Suprapubic skin (tissue), 4 donors: ENCODE measurements at regions not wholly inside any gene's neighbourhood (a gene's known extent, or its start where the extent isn't known, plus 50 kb on each side); places are given as distances from the start of the nearest gene placed in this dataset.

Source experiments
- DNase-seq, 2 donors: peaks; one replicate each; pipeline ENCODE4 v3.0.0-alpha.2; 2019; ENCODE audit warnings: low spot score in 2 of 2
- H3K27ac ChIP-seq: fragments of 200-600 bp; sonication (generic); one replicate; pipeline ENCODE4 v1.5.1; 2019
- H3K27me3 ChIP-seq: fragments of 200-600 bp; sonication (generic); one replicate; pipeline ENCODE4 v1.5.1; 2019
- H3K36me3 ChIP-seq: fragments of 200-600 bp; sonication (generic); one replicate; pipeline ENCODE4 v1.5.1; 2019
- H3K4me1 ChIP-seq: fragments of 200-600 bp; sonication (generic); one replicate; pipeline ENCODE4 v1.5.1; 2019
- H3K4me3 ChIP-seq: fragments of 200-600 bp; sonication (generic); one replicate; pipeline ENCODE4 v1.5.1; 2019; ENCODE audit warnings: mild to moderate bottlenecking
- H3K9me3 ChIP-seq: fragments of 200-600 bp; sonication (generic); one replicate; pipeline ENCODE4 v1.5.1; 2019
- EP300 ChIP-seq: sonication (generic); formaldehyde crosslinking; IDR thresholded peaks from one replicate; pipeline ENCODE4 v1.6.1; 2017; ENCODE audit warnings: antibody characterized with exemption
- POLR2A ChIP-seq, 2 donors: fragments of 450-650 bp; IDR thresholded peaks; one replicate each; pipeline ENCODE4 v1.6.1; 2017; ENCODE audit warnings: antibody characterized with exemption in 2 of 2, mild to moderate bottlenecking in 2 of 2, moderate library complexity in 2 of 2
- POLR2AphosphoS5 ChIP-seq, 3 donors: sonication (generic); formaldehyde crosslinking; IDR thresholded peaks; one replicate each; pipeline ENCODE4 v1.6.1; 2017; ENCODE audit warnings: antibody characterized with exemption in 3 of 3
- WGBS: methylation state at CpG from one replicate; pipeline ENCODE4 v1.1.5; 2018; 5-methylcytosine and 5-hydroxymethylcytosine counted together
- TF ChIP-seq, protein P1 (sequence below), 2 donors: fragments of 200-600 bp in 1 of 2; fragments of 450-650 bp in 1 of 2; sonication (generic) in 1 of 2; IDR thresholded peaks; one replicate each; pipeline ENCODE4 v1.5.1; 2016 to 2019; ENCODE audit warnings: antibody characterized with exemption in 2 of 2, mild to moderate bottlenecking in 1 of 2, moderate library complexity in 1 of 2

DNA sequence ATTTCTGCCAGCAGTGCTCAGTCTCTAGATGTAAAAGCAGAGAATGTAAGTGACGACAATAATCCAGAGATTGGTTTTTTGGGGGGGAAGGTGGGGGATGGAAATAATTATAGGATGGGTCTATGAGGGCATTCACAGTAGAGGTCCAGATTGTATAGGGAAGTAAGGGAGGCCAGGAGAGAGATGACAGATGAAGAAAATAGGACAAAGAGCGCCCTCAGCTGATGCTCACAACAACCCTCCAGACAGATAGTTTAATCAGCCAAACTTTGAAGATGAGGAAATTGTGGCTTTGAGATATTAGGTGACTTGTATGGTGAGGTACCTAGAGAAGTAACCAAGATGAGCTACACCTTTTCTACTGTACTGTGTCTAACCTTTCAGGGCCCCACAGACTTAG, 137.9 kb downstream of the MAGEB17 start:
- Histone ChIP-seq H3K27me3 (no peaks in the 10 kb centered on the region), H3K4me3 (no peak overlapping the region), H3K36me3 (no peaks in the 10 kb centered on the region), H3K27ac (no peak overlapping the region), H3K9me3 (no peaks in the 10 kb centered on the region), H3K4me1 (no peaks in the 10 kb centered on the region)
- no peak for DNase-seq
- 86% methylated on average over 2 of the region's 2 CpGs for WGBS
- TF ChIP-seq EP300 (no peak), POLR2AphosphoS5 (IDR thresholded peaks at IDR 0.05) (no peak), POLR2A (IDR thresholded peaks at IDR 0.05) (no peak)
- TF ChIP-seq, protein P1, sequence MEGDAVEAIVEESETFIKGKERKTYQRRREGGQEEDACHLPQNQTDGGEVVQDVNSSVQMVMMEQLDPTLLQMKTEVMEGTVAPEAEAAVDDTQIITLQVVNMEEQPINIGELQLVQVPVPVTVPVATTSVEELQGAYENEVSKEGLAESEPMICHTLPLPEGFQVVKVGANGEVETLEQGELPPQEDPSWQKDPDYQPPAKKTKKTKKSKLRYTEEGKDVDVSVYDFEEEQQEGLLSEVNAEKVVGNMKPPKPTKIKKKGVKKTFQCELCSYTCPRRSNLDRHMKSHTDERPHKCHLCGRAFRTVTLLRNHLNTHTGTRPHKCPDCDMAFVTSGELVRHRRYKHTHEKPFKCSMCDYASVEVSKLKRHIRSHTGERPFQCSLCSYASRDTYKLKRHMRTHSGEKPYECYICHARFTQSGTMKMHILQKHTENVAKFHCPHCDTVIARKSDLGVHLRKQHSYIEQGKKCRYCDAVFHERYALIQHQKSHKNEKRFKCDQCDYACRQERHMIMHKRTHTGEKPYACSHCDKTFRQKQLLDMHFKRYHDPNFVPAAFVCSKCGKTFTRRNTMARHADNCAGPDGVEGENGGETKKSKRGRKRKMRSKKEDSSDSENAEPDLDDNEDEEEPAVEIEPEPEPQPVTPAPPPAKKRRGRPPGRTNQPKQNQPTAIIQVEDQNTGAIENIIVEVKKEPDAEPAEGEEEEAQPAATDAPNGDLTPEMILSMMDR (IDR thresholded peaks at IDR 0.05), result no peak

DNA sequence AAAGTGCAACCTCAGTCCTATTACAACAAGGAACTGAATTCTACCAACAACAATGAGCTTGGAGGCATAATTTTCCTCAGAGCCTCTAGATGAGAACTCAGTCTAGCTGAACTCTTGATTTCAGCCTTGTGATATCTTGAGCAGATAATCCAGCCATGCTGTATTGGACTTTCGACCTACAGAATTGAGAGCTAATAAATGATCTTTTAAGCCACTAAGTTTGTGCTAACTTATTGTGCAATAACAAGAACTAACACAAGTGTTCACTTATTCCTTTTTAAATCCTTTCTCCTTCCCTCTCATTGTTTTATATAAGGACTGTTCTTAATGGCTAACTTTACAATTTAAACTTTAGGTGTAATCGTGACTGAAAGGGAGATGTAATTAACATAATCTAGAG, 140.7 kb downstream of the MAGEB17 start:
- no peak for TF ChIP-seq POLR2AphosphoS5 (IDR thresholded peaks at IDR 0.05)
- TF ChIP-seq POLR2A (IDR thresholded peaks at IDR 0.05), result no peak
- TF ChIP-seq, protein P1 (IDR thresholded peaks at IDR 0.05), result no peak
- TF ChIP-seq EP300, result no peak
- Histone ChIP-seq H3K9me3 (no peaks in the 10 kb centered on the region), H3K4me1 (no peaks in the 10 kb centered on the region), H3K36me3 (no peaks in the 10 kb centered on the region), H3K27me3 (no peaks in the 10 kb centered on the region), H3K27ac (no peak overlapping the region), H3K4me3 (no peak overlapping the region)
- WGBS, result 67% methylated on average over 2 of the region's 2 CpGs
- DNase-seq, result no peak

DNA sequence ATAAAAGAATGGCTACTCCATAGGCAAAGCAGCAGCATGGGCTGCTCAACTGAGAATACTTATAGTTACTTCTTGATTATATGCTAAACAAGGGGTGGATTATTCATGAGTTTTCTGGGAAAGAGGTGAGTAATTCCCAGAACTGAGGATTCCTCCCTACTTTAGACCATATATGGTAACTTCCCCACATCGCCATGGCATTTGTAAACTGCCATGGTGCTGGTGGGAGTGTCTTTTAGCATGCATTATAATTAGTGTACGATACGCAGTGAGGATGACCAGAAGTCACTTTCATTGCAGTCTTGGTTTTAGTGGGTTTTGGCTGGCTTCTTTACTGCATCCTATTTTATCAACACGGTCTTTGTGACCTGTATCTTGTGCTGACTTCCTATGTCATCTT, 141.5 kb downstream of the MAGEB17 start:
- Histone ChIP-seq H3K9me3 (no peaks in the 10 kb centered on the region), H3K27me3 (no peaks in the 10 kb centered on the region), H3K4me1 (no peaks in the 10 kb centered on the region), H3K27ac (no peak overlapping the region), H3K36me3 (no peaks in the 10 kb centered on the region), H3K4me3 (no peak overlapping the region)
- DNase-seq, result no peak
- TF ChIP-seq POLR2A (IDR thresholded peaks at IDR 0.05) (no peak), EP300 (no peak), POLR2AphosphoS5 (IDR thresholded peaks at IDR 0.05) (no peak)
- TF ChIP-seq, protein P1 (IDR thresholded peaks at IDR 0.05), result no peak
- WGBS, result 88% methylated on average over 4 of the region's 4 CpGs

DNA sequence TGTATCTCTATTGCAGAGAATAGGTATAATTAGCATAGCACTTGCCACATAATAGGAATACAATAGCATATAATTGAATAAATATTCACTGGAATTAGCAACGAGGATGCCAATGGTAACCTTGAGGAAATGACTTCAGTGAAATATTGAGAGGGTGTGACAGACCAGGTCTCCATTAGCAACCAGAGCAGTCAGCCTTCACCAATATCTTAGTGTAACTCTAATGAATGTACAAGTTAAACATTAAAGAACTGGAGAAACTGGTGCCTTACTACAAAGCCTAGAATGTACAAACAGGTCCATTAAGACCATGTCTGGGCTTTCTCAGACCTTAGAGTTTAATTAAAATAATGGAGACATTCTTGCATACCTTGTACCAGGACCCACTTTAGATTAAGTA, 143.0 kb downstream of the MAGEB17 start:
- Histone ChIP-seq H3K27me3 (no peaks in the 10 kb centered on the region), H3K36me3 (no peaks in the 10 kb centered on the region), H3K4me1 (no peaks in the 10 kb centered on the region), H3K27ac (no peak overlapping the region), H3K9me3 (no peaks in the 10 kb centered on the region), H3K4me3 (no peak overlapping the region)
- TF ChIP-seq, protein P1 (IDR thresholded peaks at IDR 0.05), result no peak
- TF ChIP-seq EP300, result no peak
- TF ChIP-seq POLR2A (IDR thresholded peaks at IDR 0.05), result no peak
- no peak for TF ChIP-seq POLR2AphosphoS5 (IDR thresholded peaks at IDR 0.05)
- DNase-seq, result no peak
- 70% methylated on average over 1 of the region's 1 CpG for WGBS

DNA sequence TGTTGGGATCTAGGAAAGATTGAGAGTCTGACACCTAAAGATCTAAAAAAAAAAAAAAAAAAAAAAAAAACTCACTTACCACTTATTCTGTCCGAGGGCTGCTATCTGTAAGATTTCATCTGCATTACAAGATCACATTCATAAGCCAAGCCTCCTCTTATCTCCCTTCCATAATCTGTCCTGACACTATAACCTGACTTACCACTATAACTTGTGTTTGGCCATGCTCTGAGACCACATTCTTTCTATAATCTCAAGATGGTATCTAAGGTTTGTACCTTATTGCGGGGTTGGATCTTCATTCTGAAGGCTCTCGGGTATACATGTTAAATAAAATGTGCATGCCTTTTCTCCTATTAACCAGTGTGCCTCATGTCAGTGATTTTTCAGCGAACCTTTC, 144.4 kb downstream of the MAGEB17 start:
- Histone ChIP-seq H3K27ac (no peak overlapping the region), H3K36me3 (no peaks in the 10 kb centered on the region), H3K4me3 (no peak overlapping the region), H3K9me3 (no peaks in the 10 kb centered on the region), H3K27me3 (no peaks in the 10 kb centered on the region), H3K4me1 (no peaks in the 10 kb centered on the region)
- WGBS, result 71% methylated on average over 4 of the region's 4 CpGs
- TF ChIP-seq EP300 (no peak), POLR2A (IDR thresholded peaks at IDR 0.05) (no peak), POLR2AphosphoS5 (IDR thresholded peaks at IDR 0.05) (no peak)
- TF ChIP-seq, protein P1 (IDR thresholded peaks at IDR 0.05), result no peak
- no peak for DNase-seq
